CD4-positive, CD25-positive, alpha-beta regulatory T cell (primary cell): ENCODE measurements at regions not wholly inside any gene's neighbourhood (a gene's known extent, or its start where the extent isn't known, plus 50 kb on each side); places are given as distances from the start of the nearest gene placed in this dataset.
A peak's percentile ranks its signal among the peaks of the same experiment; 100 is the strongest.

ENCODE experiments used
- ATAC-seq, 2 donors: fragments of 150-1000 bp; cut with Tn5 transposase; one replicate each; pipeline ENCODE4 v1.10.0; 2021; ENCODE audit warnings: low read depth in 2 of 2, moderate number of reproducible peaks in 2 of 2, moderate library complexity in 1 of 2
- DNase-seq, 3 donors: peaks; one replicate each; pipeline versions ENCODE4 v3.0.0 to v3.0.0-alpha.2; 2012 to 2022; ENCODE audit warnings: mixed read lengths in 1 of 3
- H3K27ac ChIP-seq: one replicate; pipeline ENCODE4 v1.7.0; 2013; ENCODE audit warnings: mild to moderate bottlenecking, low read length; ENCODE audit not compliant: insufficient read depth, poor library complexity, severe bottlenecking
- H3K27me3 ChIP-seq: one replicate; pipeline ENCODE4 v1.7.0; 2013; ENCODE audit warnings: low read length; ENCODE audit not compliant: control insufficient read depth, insufficient read depth
- H3K36me3 ChIP-seq: one replicate; pipeline ENCODE4 v1.7.0; 2013; ENCODE audit warnings: mild to moderate bottlenecking, low read length, moderate library complexity; ENCODE audit not compliant: control insufficient read depth, insufficient read depth
- H3K4me1 ChIP-seq: 2 replicates; pipeline ENCODE4 v1.7.0; 2013; ENCODE audit warnings: mild to moderate bottlenecking, low read length; ENCODE audit not compliant: insufficient read depth, control insufficient read depth, poor library complexity, severe bottlenecking
- H3K4me3 ChIP-seq: one replicate; pipeline ENCODE4 v1.7.0; 2013; ENCODE audit warnings: low read depth, mild to moderate bottlenecking, low read length, moderate library complexity
- H3K9me3 ChIP-seq, 2 experiments: 1 replicate in 1 of 2; 2 replicates in 1 of 2; pipeline ENCODE4 v1.7.0; 2013; ENCODE audit warnings: low read length in 2 of 2, mild to moderate bottlenecking in 1 of 2, moderate library complexity in 1 of 2; ENCODE audit not compliant: control insufficient read depth in 2 of 2
- H3K27ac Mint-ChIP-seq, 3 donors: one replicate each; pipeline ENCODE4 v1.8.0; 2020 to 2022; ENCODE audit warnings: mild to moderate bottlenecking in 3 of 3, mixed read lengths in 3 of 3, moderate library complexity in 2 of 3
- H3K27me3 Mint-ChIP-seq: one replicate; pipeline ENCODE4 v1.8.0; 2022; ENCODE audit warnings: mild to moderate bottlenecking, mixed read lengths
- H3K36me3 Mint-ChIP-seq: one replicate; pipeline ENCODE4 v1.8.0; 2020; ENCODE audit warnings: mixed read lengths
- H3K4me1 Mint-ChIP-seq, 4 donors: one replicate each; pipeline ENCODE4 v1.8.0; 2020 to 2022; ENCODE audit warnings: mixed read lengths in 4 of 4, mild to moderate bottlenecking in 1 of 4
- H3K4me3 Mint-ChIP-seq, 4 donors: one replicate each; pipeline ENCODE4 v1.8.0; 2020 to 2022; ENCODE audit warnings: mild to moderate bottlenecking in 4 of 4, mixed read lengths in 4 of 4, moderate library complexity in 3 of 4
- H3K9me3 Mint-ChIP-seq, 7 donors: one replicate each; pipeline ENCODE4 v1.8.0; 2020 to 2022; ENCODE audit warnings: mixed read lengths in 7 of 7, mild to moderate bottlenecking in 3 of 7, moderate library complexity in 2 of 7

DNA sequence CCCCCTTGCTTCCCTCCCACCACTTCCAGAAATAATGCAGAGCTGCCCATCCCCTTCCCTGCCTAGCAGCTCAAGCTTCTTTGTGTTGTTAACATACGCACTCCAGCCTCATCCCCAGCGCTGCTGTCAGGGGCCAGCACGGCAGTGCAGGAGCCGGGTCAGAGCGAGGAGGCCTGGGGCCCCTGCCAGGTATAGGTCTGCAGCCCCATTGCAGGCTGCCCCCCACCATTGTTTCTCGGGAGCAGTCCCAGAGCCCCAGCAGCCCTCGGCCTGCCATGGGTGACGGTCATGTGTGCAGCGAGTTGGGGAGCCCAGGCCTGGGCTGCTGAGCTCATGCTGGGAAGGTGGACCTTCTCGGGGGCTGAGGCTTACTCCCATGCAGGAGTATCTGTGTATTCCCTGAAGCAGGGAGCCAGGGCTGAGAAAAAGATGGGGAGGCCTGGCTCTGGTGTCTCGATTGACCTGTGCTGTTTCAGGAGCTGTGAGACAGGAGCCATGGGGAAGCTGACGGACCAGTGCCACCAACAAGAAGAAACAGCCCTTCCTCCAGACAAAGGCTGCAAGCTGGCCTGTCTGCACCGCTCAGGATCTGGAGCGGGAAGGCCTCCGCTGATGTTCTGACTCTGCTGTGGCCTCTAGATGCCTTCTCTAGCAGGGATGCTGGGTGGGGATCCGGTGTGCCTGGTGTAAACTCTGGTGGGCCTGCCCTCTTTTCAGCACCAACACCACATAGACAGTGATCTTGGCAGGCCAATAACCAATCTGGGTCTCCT lies 220.5 kb upstream of the B3GAT1 start:
- Mint-ChIP-seq H3K27me3 (peaks cover 7% of the 10 kb centered on the region), H3K9me3 (peaks cover 0 to 1% (median 0%) of the 10 kb centered on the region in 7 donors), H3K4me1 (no peaks in the 10 kb centered on the region), H3K36me3 (no peaks in the 10 kb centered on the region), H3K27ac (no peak overlapping the region), H3K4me3 (no peak overlapping the region)
- Histone ChIP-seq H3K4me1 (no peaks in the 10 kb centered on the region), H3K9me3 (no peaks in the 10 kb centered on the region), H3K36me3 (no peaks in the 10 kb centered on the region), H3K27ac (no peak overlapping the region), H3K27me3 (no peaks in the 10 kb centered on the region), H3K4me3 (no peak overlapping the region)
- DNase-seq (no peak), ATAC-seq (no peak)

DNA sequence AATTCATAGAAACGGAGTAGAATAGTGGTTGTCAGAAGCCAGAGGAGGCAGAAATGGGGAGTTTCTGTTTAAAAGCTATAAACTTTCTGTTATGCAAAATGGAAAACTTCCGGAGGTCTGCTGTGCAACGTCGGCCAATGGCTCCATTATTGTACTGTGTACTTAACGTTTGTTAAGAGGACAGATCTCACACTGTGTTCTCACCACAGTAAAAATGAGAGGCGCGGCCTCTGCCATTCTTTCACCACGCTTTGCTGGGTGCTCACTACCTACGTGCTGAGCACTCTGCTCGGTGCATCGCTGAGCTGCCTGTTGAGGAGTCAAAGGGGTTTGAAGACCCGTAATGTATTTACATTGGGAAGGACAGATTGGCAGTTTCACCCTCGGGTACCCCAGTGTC lies 218.8 kb upstream of the B3GAT1 start:
- no peaks in the 10 kb centered on the region for H3K36me3 ChIP-seq
- H3K27me3 ChIP-seq: no peaks in the 10 kb centered on the region
- Mint-ChIP-seq H3K4me1 (no peaks in the 10 kb centered on the region), H3K27ac (peak overlapping the region in 1 of 3 donors; percentile 53), H3K27me3 (peaks cover 7% of the 10 kb centered on the region), H3K36me3 (no peaks in the 10 kb centered on the region), H3K9me3 (no peaks in the 10 kb centered on the region), H3K4me3 (no peak overlapping the region)
- no peaks in the 10 kb centered on the region for H3K4me1 ChIP-seq
- H3K4me3 ChIP-seq: no peak overlapping the region
- ATAC-seq: no peak
- no peak overlapping the region for H3K27ac ChIP-seq
- DNase-seq: no peak
- no peaks in the 10 kb centered on the region for H3K9me3 ChIP-seq

DNA sequence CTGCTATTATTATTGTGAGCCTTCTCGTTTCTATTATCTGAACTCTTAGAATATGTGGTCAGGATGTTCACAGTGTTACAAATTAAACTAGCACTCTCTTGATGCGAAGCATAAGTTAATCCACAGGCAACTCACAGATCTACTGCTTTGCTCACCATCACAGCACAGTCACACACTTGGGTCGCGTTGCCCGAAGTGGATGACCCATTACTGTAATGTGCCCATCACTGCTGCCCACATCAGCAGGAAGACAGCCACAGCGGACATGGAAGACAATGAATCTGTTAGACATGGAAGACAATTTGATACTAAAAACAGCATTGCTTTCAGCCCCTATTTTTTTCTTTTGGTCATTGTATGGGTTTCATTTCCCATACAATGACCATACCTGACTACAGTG lies 216.4 kb upstream of the B3GAT1 start:
- ATAC-seq: no peak
- peaks cover 7% of the 10 kb centered on the region for H3K27me3 Mint-ChIP-seq

DNA sequence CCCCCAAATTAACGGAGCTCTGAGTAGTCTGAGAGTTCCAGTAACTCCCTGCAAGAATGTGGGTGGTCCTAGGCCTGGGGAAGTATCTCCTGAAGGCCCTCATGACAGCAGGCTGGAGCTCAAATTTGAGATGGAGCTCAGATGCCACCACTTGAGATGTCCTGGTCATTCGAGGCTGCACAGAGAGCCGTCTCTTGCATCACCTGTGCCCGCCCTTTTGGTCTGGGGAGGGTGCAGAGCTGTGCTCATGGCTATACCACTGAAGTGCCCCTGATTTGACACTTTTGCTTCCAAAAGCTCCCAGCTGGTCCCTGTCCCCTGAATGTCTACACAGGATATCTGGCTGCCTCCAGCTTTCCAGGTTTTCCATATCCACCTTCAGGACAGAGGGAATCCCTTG lies 214.0 kb upstream of the B3GAT1 start:
- no peaks in the 10 kb centered on the region for H3K9me3 Mint-ChIP-seq
- H3K9me3 ChIP-seq: no peaks in the 10 kb centered on the region
- H3K36me3 Mint-ChIP-seq: no peaks in the 10 kb centered on the region
- no peak overlapping the region for H3K27ac Mint-ChIP-seq
- H3K36me3 ChIP-seq: no peaks in the 10 kb centered on the region
- H3K27me3 ChIP-seq: no peaks in the 10 kb centered on the region
- peaks cover 13% of the 10 kb centered on the region for H3K27me3 Mint-ChIP-seq
- no peaks in the 10 kb centered on the region for H3K4me1 Mint-ChIP-seq
- H3K4me3 Mint-ChIP-seq: no peak overlapping the region
- no peak for DNase-seq
- no peaks in the 10 kb centered on the region for H3K4me1 ChIP-seq
- ATAC-seq: no peak
- H3K27ac ChIP-seq: no peak overlapping the region
- no peak overlapping the region for H3K4me3 ChIP-seq

More for the DNA sequence above, 216.4 kb upstream of the B3GAT1 start:
- no peak overlapping the region for H3K27ac ChIP-seq
- H3K4me1 ChIP-seq: no peaks in the 10 kb centered on the region
- H3K27me3 ChIP-seq: no peaks in the 10 kb centered on the region
- Mint-ChIP-seq H3K27ac (no peak overlapping the region), H3K4me1 (no peaks in the 10 kb centered on the region), H3K9me3 (no peaks in the 10 kb centered on the region), H3K36me3 (no peaks in the 10 kb centered on the region), H3K4me3 (no peak overlapping the region)
- H3K9me3 ChIP-seq: no peaks in the 10 kb centered on the region
- H3K4me3 ChIP-seq: no peak overlapping the region
- no peak for DNase-seq
- H3K36me3 ChIP-seq: no peaks in the 10 kb centered on the region

DNA sequence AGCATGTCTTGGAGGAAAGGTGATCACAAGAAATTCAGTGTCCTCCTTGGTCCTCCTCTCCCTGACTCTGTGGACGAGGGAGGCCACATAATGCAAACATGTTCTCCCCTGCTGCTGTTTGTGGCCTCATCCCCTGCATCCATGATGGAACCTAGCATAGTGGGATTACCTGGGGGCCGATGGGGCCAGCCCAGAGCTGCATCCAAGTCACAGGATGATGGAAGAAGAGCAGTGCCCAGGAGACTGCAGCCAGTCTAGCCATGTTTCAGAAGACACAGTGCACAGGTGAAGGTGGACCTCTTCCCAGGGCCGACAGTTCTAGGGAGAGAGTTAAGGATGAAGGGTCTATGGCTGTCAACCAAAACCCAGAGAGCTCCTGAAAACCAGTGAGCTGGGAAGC lies 213.6 kb upstream of the B3GAT1 start:
- ATAC-seq (no peak), DNase-seq (no peak)
- Mint-ChIP-seq H3K27me3 (peaks cover 13% of the 10 kb centered on the region), H3K4me3 (no peak overlapping the region), H3K4me1 (no peaks in the 10 kb centered on the region), H3K9me3 (no peaks in the 10 kb centered on the region), H3K27ac (no peak overlapping the region), H3K36me3 (no peaks in the 10 kb centered on the region)
- Histone ChIP-seq H3K4me1 (no peaks in the 10 kb centered on the region), H3K27me3 (no peaks in the 10 kb centered on the region), H3K4me3 (no peak overlapping the region), H3K36me3 (no peaks in the 10 kb centered on the region), H3K27ac (no peak overlapping the region), H3K9me3 (no peaks in the 10 kb centered on the region)

DNA sequence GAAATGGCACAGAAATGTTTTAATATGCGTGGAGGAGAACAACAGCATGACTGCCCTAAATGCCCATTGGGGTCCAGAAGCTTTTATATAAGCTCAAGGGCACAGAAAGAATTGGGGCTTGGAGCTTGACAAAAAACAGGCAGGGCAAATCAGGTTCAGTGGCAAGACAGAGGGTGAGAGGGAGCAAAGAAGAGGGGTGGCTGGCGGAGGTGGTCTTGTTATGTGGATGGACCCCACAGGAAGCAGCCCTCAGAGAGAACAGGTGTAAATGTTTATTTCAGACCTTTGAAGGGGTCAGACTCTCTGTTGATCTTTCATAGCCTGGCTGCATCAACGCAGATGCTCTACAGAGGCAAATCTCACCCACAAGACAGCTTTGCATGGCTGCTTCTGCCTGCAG lies 213.1 kb upstream of the B3GAT1 start:
- no peak overlapping the region for H3K27ac Mint-ChIP-seq
- H3K27me3 Mint-ChIP-seq: peaks cover 13% of the 10 kb centered on the region
- H3K9me3 Mint-ChIP-seq: no peaks in the 10 kb centered on the region

DNA sequence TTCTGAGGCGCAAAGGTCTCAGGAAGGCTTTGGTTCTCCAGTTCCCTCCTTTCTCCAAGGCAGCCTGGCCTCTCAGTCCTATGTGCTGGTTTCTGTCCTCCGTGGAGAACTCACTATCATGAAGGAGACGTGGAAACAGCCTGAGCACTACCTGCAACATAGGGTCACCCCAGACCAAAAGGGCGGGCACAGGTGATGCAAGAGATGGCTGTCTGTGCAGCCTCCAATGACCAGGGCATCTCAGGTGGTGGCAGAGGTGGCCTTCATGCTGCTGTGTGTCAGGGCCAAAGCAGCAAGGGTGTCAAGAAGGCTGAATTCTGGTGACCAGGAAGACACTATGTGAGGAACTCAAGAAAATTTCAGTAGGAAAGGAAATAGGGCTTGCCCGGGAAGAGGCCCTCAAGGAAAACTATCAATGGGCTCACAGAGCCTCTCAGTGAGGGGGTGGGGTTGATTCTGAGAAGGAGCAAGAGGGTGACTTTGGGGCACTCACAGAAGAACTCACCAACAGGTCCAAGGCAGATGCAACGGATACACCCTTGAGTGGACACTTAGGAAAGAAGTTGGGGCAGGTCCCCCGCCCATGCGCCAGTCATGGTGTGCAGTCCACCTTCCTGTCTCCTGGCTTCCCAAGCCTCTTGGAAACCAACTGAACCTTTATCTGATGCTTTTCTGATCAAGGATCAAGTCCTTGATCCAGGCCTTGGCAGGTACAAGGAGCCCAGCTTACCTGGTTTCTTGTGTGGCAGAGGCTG lies 212.3 kb upstream of the B3GAT1 start:
- ATAC-seq: no peak
- Histone ChIP-seq H3K9me3 (no peaks in the 10 kb centered on the region), H3K4me3 (no peak overlapping the region), H3K27ac (no peak overlapping the region), H3K4me1 (no peaks in the 10 kb centered on the region), H3K36me3 (no peaks in the 10 kb centered on the region), H3K27me3 (no peaks in the 10 kb centered on the region)
- peaks cover 17% of the 10 kb centered on the region for H3K27me3 Mint-ChIP-seq
- no peaks in the 10 kb centered on the region for H3K9me3 Mint-ChIP-seq
- no peak for DNase-seq
- no peaks in the 10 kb centered on the region for H3K36me3 Mint-ChIP-seq
- no peak overlapping the region for H3K4me3 Mint-ChIP-seq
- H3K4me1 Mint-ChIP-seq: no peaks in the 10 kb centered on the region
- no peak overlapping the region for H3K27ac Mint-ChIP-seq

More for the DNA sequence above, 213.1 kb upstream of the B3GAT1 start:
- Histone ChIP-seq H3K4me3 (no peak overlapping the region), H3K9me3 (no peaks in the 10 kb centered on the region), H3K36me3 (no peaks in the 10 kb centered on the region), H3K27me3 (no peaks in the 10 kb centered on the region), H3K4me1 (no peaks in the 10 kb centered on the region), H3K27ac (no peak overlapping the region)
- ATAC-seq: no peak
- H3K36me3 Mint-ChIP-seq: no peaks in the 10 kb centered on the region
- DNase-seq: no peak
- no peak overlapping the region for H3K4me3 Mint-ChIP-seq
- H3K4me1 Mint-ChIP-seq: no peaks in the 10 kb centered on the region

DNA sequence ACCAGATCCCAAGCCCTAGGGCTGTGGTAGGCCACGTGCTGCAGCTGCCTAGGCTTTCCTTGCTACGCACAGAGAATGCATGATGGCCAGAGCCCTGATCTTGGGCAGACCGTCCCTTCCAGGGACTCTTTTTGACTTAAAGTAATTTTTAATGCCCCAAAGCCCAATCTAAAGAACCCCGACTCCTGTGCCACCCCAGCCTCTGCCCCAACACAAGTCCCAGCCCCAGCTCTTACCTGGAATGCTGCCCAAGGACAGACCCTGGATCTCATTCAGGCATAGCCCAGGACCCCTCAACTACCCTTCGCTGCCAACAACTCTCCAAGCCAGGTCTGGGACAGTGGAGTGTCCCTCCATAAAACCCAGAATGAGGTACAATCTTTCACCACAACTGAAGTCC lies 211.7 kb upstream of the B3GAT1 start:
- Mint-ChIP-seq H3K27me3 (peaks cover 17% of the 10 kb centered on the region), H3K27ac (no peak overlapping the region), H3K36me3 (no peaks in the 10 kb centered on the region), H3K9me3 (no peaks in the 10 kb centered on the region), H3K4me1 (no peaks in the 10 kb centered on the region), H3K4me3 (no peak overlapping the region)
- no peak overlapping the region for H3K4me3 ChIP-seq
- H3K9me3 ChIP-seq: no peaks in the 10 kb centered on the region
- no peaks in the 10 kb centered on the region for H3K4me1 ChIP-seq
- ATAC-seq (no peak), DNase-seq (no peak)
- H3K27me3 ChIP-seq: no peaks in the 10 kb centered on the region
- no peaks in the 10 kb centered on the region for H3K36me3 ChIP-seq
- H3K27ac ChIP-seq: no peak overlapping the region
